ENCODE measurements at regions not wholly inside any gene's neighbourhood (a gene's known extent, or its start where the extent isn't known, plus 50 kb on each side); places are given as distances from the start of the nearest gene placed in this dataset.

DNA sequence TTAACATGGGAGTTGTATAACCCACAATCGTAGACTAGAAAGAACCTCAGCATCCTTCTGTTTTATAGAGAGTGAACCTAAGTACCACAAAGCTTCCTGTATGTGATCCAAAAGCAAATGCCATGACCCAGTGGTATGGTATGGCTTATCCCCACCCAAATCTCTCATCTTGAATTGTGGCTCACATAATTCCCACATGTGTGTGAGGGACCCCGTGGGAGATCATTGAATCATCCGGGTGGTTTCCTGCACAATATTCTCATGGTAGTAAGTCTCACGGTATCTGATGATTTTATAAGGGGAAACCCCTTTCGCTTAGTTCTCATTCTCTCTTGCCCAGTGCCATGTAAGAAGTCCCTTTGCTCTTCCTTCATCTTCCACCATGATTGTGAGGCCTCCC, 587.9 kb downstream of the LMO7 start:
- Mint-ChIP-seq H3K4me3 (no peak overlapping the region), H3K36me3 (ENCODE audit: insufficient read depth in 1 of 3, low read depth in 3 of 3) (no peaks in the 10 kb centered on the region), H3K27ac (no peak overlapping the region), H3K9me3 (no peaks in the 10 kb centered on the region), H3K27me3 (ENCODE audit: low read depth) (no peaks in the 10 kb centered on the region), H3K4me1 (no peaks in the 10 kb centered on the region)
- Histone ChIP-seq H3K4ac (ENCODE audit: low read depth, low read length) (no peak overlapping the region), H2AK5ac (ENCODE audit: insufficient read length, low read length) (no peak overlapping the region), H3K4me2 (ENCODE audit: insufficient read depth, insufficient read length, low read length) (no peak overlapping the region), H3K18ac (ENCODE audit: insufficient read length, low read depth, low read length) (no peak overlapping the region), H2BK120ac (ENCODE audit: low read depth, low read length, poor library complexity, severe bottlenecking) (no peak overlapping the region), H3K27ac (ENCODE audit: insufficient read length, low read depth, low read length) (no peak overlapping the region), H4K5ac (ENCODE audit: insufficient read length, low read depth, low read length) (no peak overlapping the region), H4K8ac (replicated peaks; ENCODE audit: insufficient read length, low read depth, low read length) (no peak overlapping the region), H4K91ac (ENCODE audit: insufficient read length, low read depth, low read length) (no peak overlapping the region), H2BK12ac (ENCODE audit: insufficient read length, low read depth, low read length) (no peak overlapping the region), H3K9me3 (ENCODE audit: control insufficient read depth, low read depth, low read length) (no peaks in the 10 kb centered on the region), H3K27me3 (ENCODE audit: insufficient read depth, low read length) (no peaks in the 10 kb centered on the region), H2BK20ac (ENCODE audit: low read depth, low read length, poor library complexity, severe bottlenecking) (no peak overlapping the region), H3K23me2 (ENCODE audit: insufficient read length, low read depth, low read length, poor library complexity, severe bottlenecking) (no peaks in the 10 kb centered on the region), H3K4me1 (ENCODE audit: insufficient read depth, low read length) (no peaks in the 10 kb centered on the region), H3K79me1 (ENCODE audit: insufficient read depth, low read depth, low read length, poor library complexity, severe bottlenecking) (no peaks in the 10 kb centered on the region), H2AFZ (ENCODE audit: low read length) (no peak overlapping the region), H2BK15ac (ENCODE audit: low read depth, low read length) (no peak overlapping the region), H3K56ac (ENCODE audit: insufficient read length, low read depth, low read length) (no peak overlapping the region), H3K9ac (ENCODE audit: extremely low read depth, insufficient read length, low read length) (no peak overlapping the region), H2BK5ac (ENCODE audit: insufficient read length, low read length) (no peak overlapping the region), H3K14ac (ENCODE audit: insufficient read depth, low read length) (no peak overlapping the region), H3K23ac (ENCODE audit: insufficient read length, low read depth, low read length) (no peak overlapping the region), H3T11ph (ENCODE audit: low read length) (no peak overlapping the region), H3K79me2 (ENCODE audit: insufficient read depth, low read length) (no peaks in the 10 kb centered on the region), H4K20me1 (ENCODE audit: control insufficient read depth, insufficient read depth, insufficient read length) (no peaks in the 10 kb centered on the region)
- no peak for DNase-seq
- WGBS (ENCODE audit: extremely low coverage, insufficient read length, low lambda C conversion rate) = no CpG with 5 or more reads among the region's 5 CpGs
- TF ChIP-seq, protein P1, sequence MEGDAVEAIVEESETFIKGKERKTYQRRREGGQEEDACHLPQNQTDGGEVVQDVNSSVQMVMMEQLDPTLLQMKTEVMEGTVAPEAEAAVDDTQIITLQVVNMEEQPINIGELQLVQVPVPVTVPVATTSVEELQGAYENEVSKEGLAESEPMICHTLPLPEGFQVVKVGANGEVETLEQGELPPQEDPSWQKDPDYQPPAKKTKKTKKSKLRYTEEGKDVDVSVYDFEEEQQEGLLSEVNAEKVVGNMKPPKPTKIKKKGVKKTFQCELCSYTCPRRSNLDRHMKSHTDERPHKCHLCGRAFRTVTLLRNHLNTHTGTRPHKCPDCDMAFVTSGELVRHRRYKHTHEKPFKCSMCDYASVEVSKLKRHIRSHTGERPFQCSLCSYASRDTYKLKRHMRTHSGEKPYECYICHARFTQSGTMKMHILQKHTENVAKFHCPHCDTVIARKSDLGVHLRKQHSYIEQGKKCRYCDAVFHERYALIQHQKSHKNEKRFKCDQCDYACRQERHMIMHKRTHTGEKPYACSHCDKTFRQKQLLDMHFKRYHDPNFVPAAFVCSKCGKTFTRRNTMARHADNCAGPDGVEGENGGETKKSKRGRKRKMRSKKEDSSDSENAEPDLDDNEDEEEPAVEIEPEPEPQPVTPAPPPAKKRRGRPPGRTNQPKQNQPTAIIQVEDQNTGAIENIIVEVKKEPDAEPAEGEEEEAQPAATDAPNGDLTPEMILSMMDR (conservative IDR thresholded peaks at IDR 0.05) = no peak
